LNCAP (cell line): ENCODE measurements at regions not wholly inside any gene's neighbourhood (a gene's known extent, or its start where the extent isn't known, plus 50 kb on each side); places are given as distances from the start of the nearest gene placed in this dataset.

Source experiments
- TF ChIP-seq, protein P1 (sequence below): fragments of 450-650 bp; IDR thresholded peaks from 2 replicates; pipeline ENCODE4 v1.5.1; 2017; ENCODE audit warnings: mild to moderate bottlenecking

DNA sequence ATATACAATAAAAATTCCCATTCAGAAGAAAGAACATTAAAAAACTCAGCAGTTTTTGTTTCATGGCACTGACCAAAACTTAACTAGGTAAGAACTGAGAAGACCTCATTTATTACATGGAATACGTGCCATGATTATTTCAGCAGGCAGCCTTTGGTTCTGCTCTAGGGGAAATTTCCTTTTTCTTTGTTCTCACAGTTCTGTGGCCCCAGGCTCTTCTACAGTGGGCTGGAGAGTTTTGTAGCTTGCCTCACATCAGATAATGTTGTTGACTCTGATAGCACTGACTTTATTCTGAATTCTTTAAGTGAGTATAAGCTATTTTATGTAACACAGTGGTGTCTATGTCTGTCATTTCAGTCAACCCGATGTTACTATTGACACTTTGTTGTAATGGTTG lies 844.3 kb downstream of the TBC1D32 start:
- TF ChIP-seq, protein P1, sequence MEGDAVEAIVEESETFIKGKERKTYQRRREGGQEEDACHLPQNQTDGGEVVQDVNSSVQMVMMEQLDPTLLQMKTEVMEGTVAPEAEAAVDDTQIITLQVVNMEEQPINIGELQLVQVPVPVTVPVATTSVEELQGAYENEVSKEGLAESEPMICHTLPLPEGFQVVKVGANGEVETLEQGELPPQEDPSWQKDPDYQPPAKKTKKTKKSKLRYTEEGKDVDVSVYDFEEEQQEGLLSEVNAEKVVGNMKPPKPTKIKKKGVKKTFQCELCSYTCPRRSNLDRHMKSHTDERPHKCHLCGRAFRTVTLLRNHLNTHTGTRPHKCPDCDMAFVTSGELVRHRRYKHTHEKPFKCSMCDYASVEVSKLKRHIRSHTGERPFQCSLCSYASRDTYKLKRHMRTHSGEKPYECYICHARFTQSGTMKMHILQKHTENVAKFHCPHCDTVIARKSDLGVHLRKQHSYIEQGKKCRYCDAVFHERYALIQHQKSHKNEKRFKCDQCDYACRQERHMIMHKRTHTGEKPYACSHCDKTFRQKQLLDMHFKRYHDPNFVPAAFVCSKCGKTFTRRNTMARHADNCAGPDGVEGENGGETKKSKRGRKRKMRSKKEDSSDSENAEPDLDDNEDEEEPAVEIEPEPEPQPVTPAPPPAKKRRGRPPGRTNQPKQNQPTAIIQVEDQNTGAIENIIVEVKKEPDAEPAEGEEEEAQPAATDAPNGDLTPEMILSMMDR, result no peak

DNA sequence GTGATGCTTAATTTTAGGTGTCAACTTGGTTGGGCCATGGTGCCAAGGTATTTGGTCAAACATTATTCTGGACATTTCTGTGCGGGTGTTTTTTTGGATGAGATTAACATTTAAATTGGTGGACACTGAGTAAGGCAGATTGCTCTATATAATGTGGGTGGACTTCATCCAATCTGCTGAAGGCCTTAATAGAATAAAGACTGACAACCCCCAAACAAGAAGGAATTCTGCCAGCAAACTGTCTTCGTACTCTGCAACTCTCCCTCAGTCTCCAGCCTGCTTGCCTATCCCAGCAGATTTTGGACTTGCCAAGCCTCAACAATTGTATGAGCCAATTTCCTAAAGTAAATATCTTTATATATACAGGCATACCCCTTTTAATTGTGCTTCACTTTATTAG lies 850.1 kb downstream of the TBC1D32 start:
- TF ChIP-seq, protein P1, result no peak

DNA sequence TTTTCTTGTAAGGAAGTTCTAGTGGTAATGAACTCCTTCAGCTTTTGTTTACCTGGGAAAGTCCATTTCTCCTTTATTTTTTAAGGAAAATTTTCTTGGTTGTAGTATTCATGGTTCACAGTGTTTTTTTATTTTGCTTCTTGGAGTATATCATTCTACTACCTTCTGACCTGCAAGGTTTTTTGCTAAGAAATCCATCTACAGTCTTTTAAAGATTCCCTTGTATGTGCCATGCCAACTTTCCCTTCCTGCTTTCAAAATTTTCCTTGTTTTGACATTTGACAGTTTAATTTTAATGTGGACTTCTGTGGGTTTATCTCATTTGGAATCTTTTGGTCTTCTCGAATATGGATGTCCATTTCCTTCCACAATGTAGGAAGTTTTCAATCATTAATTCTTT lies 855.6 kb downstream of the TBC1D32 start:
- TF ChIP-seq, protein P1, result no peak

GRCh38 chr6:120473804-120474203 lies 860.5 kb downstream of the TBC1D32 start:
- TF ChIP-seq, protein P1, result no peak

GRCh38 chr6:120468486-120468885 lies 865.8 kb downstream of the TBC1D32 start:
- TF ChIP-seq, protein P1, result no peak

DNA sequence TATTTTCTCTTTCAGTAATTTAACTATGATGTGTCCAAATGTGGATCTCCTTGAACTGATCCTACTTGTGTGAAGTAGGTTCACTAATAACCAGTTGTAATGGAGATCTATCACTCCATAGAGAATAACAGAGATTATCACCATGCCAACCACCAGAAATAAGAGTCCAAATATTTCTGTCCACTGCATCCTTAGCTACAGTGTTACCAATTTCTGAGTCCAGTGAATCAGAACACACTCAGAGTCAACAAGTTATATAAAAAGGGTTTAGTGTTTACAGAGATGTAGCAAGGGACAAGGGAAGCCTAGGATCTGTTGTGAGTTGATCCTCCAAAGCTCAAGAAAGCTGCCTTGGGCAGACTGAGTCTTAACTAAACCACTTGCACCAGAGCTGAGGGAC lies 882.8 kb downstream of the TBC1D32 start:
- TF ChIP-seq, protein P1, result no peak

GRCh38 chr6:120447605-120448004 lies 886.7 kb downstream of the TBC1D32 start:
- TF ChIP-seq, protein P1, result no peak

DNA sequence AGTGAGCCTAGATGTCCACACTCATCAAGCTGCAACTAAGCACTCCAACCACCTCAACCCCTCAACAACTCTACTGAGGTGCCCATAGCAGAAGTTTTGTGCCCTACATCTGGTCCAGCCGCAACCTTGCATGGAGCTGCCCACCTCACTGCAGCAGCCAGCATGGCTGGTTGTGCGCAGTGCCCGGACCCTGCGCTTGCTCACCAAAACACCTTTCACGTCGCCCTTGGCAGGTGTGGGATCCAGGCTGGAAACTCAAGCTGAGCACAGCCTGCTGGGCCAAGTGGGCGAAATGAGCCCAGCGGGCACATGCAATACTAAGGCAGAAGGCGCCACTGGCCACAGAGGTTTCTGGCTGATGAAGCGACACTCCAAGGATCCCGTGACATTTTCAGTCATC lies 902.4 kb downstream of the TBC1D32 start:
- TF ChIP-seq, protein P1, result no peak
